ENCODE measurements at regions not wholly inside any gene's neighbourhood (a gene's known extent, or its start where the extent isn't known, plus 50 kb on each side); places are given as distances from the start of the nearest gene placed in this dataset.

GRCh38 chr6:21885111-21885510 is 291.6 kb downstream of the SOX4 start:
- TF ChIP-seq CTCF (IDR thresholded peaks at IDR 0.05; ENCODE audit: borderline replicate concordance, extremely low read depth, low read length, poor library complexity, severe bottlenecking) (no peak), EZH2 (IDR thresholded peaks at IDR 0.05; ENCODE audit: borderline replicate concordance, low read depth, low read length, severe bottlenecking) (no peak)
